ENCODE measurements at regions not wholly inside any gene's neighbourhood (a gene's known extent, or its start where the extent isn't known, plus 50 kb on each side); places are given as distances from the start of the nearest gene placed in this dataset.

DNA sequence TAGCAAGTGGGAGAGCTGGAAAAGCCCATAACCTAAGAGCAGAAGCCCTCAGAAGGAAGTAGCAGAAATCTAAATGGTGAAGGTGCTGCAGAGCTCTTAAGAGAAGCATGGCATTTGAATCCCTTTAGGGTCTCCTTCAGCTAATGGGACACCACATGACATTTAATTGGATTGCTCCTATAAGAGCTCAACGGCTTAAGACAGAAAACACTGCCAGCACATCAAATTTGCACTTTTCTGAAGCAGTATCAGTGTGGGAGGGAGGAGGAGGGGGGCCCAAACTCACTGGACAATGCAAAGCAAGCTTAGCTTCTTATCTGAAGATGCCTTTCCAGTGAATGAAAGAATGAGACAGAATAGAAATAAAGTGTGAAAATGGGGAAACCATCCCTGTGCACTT is 287.9 kb upstream of the MTNR1B start:
- Histone ChIP-seq H4K8ac (replicated peaks; ENCODE audit: insufficient read length, low read depth, low read length) (no peak overlapping the region), H2BK12ac (ENCODE audit: insufficient read length, low read depth, low read length) (no peak overlapping the region), H3K4ac (ENCODE audit: low read depth, low read length) (no peak overlapping the region), H2BK15ac (ENCODE audit: low read depth, low read length) (no peak overlapping the region), H3K23me2 (ENCODE audit: insufficient read length, low read depth, low read length, poor library complexity, severe bottlenecking) (no peaks in the 10 kb centered on the region), H4K20me1 (ENCODE audit: control insufficient read depth, insufficient read depth, insufficient read length) (no peaks in the 10 kb centered on the region), H3K4me1 (ENCODE audit: insufficient read depth, low read length) (no peaks in the 10 kb centered on the region; the same call in 1 of the 2 replicates), H3K23ac (ENCODE audit: insufficient read length, low read depth, low read length) (no peak overlapping the region), H4K5ac (ENCODE audit: insufficient read length, low read depth, low read length) (no peak overlapping the region), H3K18ac (ENCODE audit: insufficient read length, low read depth, low read length) (no peak overlapping the region), H3T11ph (ENCODE audit: low read length) (no peak overlapping the region), H3K9me3 (ENCODE audit: control insufficient read depth, low read depth, low read length) (no peaks in the 10 kb centered on the region), H3K27me3 (ENCODE audit: insufficient read depth, low read length) (no peaks in the 10 kb centered on the region), H3K4me2 (ENCODE audit: insufficient read depth, insufficient read length, low read length) (no peak overlapping the region), H4K91ac (ENCODE audit: insufficient read length, low read depth, low read length) (no peak overlapping the region), H2AK5ac (ENCODE audit: insufficient read length, low read length) (no peak overlapping the region), H2BK5ac (ENCODE audit: insufficient read length, low read length) (no peak overlapping the region), H3K79me2 (ENCODE audit: insufficient read depth, low read length) (no peaks in the 10 kb centered on the region), H3K56ac (ENCODE audit: insufficient read length, low read depth, low read length) (no peak overlapping the region), H2AFZ (ENCODE audit: low read length) (no peak overlapping the region), H3K79me1 (ENCODE audit: insufficient read depth, low read depth, low read length, poor library complexity, severe bottlenecking) (no peaks in the 10 kb centered on the region), H2BK120ac (ENCODE audit: low read depth, low read length, poor library complexity, severe bottlenecking) (no peak overlapping the region), H3K27ac (ENCODE audit: insufficient read length, low read depth, low read length) (no peak overlapping the region), H3K9ac (ENCODE audit: extremely low read depth, insufficient read length, low read length) (no peak overlapping the region), H3K14ac (ENCODE audit: insufficient read depth, low read length) (no peak overlapping the region), H2BK20ac (ENCODE audit: low read depth, low read length, poor library complexity, severe bottlenecking) (no peak overlapping the region)
- no CpG with 5 or more reads among the region's 1 CpG for WGBS (ENCODE audit: extremely low coverage, insufficient read length, low lambda C conversion rate)
- no peak for DNase-seq
- H3K27me3 Mint-ChIP-seq (ENCODE audit: low read depth), result no peaks in the 10 kb centered on the region
- peaks cover 0 to 11% (median 6%) of the 10 kb centered on the region in 3 experiments; a peak in 4 of 7 replicates for H3K36me3 Mint-ChIP-seq (ENCODE audit: insufficient read depth in 1 of 3, low read depth in 3 of 3)
- no peak overlapping the region for H3K4me3 Mint-ChIP-seq
- H3K4me1 Mint-ChIP-seq, result peaks cover 3 to 6% of the 10 kb centered on the region in 2 experiments; a peak in 2 of 4 replicates
- H3K27ac Mint-ChIP-seq, result no peak overlapping the region
- TF ChIP-seq, protein P1, sequence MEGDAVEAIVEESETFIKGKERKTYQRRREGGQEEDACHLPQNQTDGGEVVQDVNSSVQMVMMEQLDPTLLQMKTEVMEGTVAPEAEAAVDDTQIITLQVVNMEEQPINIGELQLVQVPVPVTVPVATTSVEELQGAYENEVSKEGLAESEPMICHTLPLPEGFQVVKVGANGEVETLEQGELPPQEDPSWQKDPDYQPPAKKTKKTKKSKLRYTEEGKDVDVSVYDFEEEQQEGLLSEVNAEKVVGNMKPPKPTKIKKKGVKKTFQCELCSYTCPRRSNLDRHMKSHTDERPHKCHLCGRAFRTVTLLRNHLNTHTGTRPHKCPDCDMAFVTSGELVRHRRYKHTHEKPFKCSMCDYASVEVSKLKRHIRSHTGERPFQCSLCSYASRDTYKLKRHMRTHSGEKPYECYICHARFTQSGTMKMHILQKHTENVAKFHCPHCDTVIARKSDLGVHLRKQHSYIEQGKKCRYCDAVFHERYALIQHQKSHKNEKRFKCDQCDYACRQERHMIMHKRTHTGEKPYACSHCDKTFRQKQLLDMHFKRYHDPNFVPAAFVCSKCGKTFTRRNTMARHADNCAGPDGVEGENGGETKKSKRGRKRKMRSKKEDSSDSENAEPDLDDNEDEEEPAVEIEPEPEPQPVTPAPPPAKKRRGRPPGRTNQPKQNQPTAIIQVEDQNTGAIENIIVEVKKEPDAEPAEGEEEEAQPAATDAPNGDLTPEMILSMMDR (conservative IDR thresholded peaks at IDR 0.05), result no peak
- peaks cover 4% of the 10 kb centered on the region in 2 experiments; a peak in 4 of 5 replicates for H3K9me3 Mint-ChIP-seq
